ENCODE measurements at regions not wholly inside any gene's neighbourhood (a gene's known extent, or its start where the extent isn't known, plus 50 kb on each side); places are given as distances from the start of the nearest gene placed in this dataset.
"Not testable (repeated sequence)": the region's sequence is repeated elsewhere in the genome, so short reads cannot be mapped to it uniquely, and the experiment has no call there.

GRCh38 chr2:116190684-116191083, 1623.8 kb upstream of the DDX18 start:
- not testable (repeated sequence) for H3K9me3 ChIP-seq (ENCODE audit: control insufficient read depth, insufficient read depth, low read length); H3K4me1 ChIP-seq (ENCODE audit: control insufficient read depth, insufficient read depth, low read length); H3K27ac ChIP-seq (ENCODE audit: low read depth, low read length)

DNA sequence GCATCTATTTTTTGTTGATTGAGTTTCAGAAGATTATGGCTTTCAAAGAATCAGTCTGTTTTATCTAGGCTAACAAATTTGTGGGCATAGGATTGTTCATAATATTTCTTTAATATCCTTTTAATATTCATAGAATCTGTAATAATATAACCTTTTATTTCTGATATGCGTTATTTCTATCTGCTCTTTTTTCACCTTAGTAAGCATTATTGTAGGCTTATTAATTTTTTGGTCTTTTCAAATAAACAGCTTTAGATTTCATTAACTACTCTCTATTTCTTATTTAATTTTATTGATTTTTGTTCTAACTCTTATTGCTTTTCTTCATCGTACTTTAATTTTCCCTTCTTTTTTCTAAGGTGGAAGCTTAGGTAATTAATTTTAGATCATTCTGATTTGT, 1614.4 kb upstream of the DDX18 start:
- Histone ChIP-seq H3K27me3 (ENCODE audit: control insufficient read depth, insufficient read depth, low read length) (no peaks in the 10 kb centered on the region), H3K36me3 (ENCODE audit: control insufficient read depth, insufficient read depth, low read length) (no peaks in the 10 kb centered on the region), H3K9ac (ENCODE audit: low read depth, low read length) (no peak overlapping the region), H3K27ac (ENCODE audit: low read depth, low read length) (no peak overlapping the region), H3K4me3 (ENCODE audit: low read depth, low read length) (no peak overlapping the region), H3K9me3 (ENCODE audit: control insufficient read depth, insufficient read depth, low read length) (no peaks in the 10 kb centered on the region), H3K4me1 (ENCODE audit: control insufficient read depth, insufficient read depth, low read length) (no peaks in the 10 kb centered on the region)

More at GRCh38 chr2:116190684-116191083, 1623.8 kb upstream of the DDX18 start:
- not testable (repeated sequence) for H3K36me3 ChIP-seq (ENCODE audit: control insufficient read depth, insufficient read depth, low read length); H3K27me3 ChIP-seq (ENCODE audit: control insufficient read depth, insufficient read depth, low read length); H3K4me3 ChIP-seq (ENCODE audit: low read depth, low read length); H3K9ac ChIP-seq (ENCODE audit: low read depth, low read length)

DNA sequence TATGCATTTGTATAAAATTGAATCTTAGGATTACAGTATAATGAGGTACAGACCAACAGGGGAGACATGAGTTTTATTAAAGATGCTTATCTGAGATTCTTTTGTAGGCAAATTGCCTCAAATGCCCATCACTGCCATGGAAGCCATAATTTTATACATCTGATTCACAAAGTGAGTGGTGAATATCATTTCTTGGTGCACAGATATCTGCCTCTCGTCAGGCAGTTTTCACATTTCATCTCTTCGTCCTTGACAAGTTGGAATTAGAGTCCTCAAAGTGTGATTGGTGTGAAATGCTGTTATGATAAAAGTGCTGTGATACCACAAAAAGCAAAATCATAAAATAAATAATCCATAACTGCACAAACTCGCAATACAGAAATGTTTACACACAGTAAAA, 1602.8 kb upstream of the DDX18 start:
- Histone ChIP-seq H3K4me3 (ENCODE audit: low read depth, low read length) (no peak overlapping the region), H3K9ac (ENCODE audit: low read depth, low read length) (no peak overlapping the region), H3K36me3 (ENCODE audit: control insufficient read depth, insufficient read depth, low read length) (no peaks in the 10 kb centered on the region), H3K9me3 (ENCODE audit: control insufficient read depth, insufficient read depth, low read length) (no peaks in the 10 kb centered on the region), H3K27ac (ENCODE audit: low read depth, low read length) (no peak overlapping the region), H3K27me3 (ENCODE audit: control insufficient read depth, insufficient read depth, low read length) (no peaks in the 10 kb centered on the region), H3K4me1 (ENCODE audit: control insufficient read depth, insufficient read depth, low read length) (peaks cover 13% of the 10 kb centered on the region; the same call in 1 of the 2 replicates)

DNA sequence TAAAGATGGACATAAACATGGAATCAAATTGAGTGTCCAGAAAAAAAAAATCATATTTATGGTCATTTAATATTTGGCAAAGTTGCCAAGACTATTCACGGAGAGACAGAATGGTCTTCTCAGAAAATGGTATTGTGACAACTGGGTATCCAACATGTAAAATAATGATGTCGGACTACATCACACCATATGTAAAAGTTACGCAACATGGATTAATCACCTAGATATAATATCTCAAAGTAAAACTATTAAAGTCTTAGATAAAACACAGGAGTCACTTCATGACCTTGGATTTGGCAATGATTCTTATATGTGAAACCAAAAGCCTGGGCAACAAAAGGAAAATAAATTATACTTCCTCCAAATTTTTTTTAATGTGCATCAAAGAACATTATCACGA, 1591.7 kb upstream of the DDX18 start:
- H3K27me3 ChIP-seq (ENCODE audit: control insufficient read depth, insufficient read depth, low read length), result no peaks in the 10 kb centered on the region
- no peak overlapping the region for H3K27ac ChIP-seq (ENCODE audit: low read depth, low read length)
- H3K9me3 ChIP-seq (ENCODE audit: control insufficient read depth, insufficient read depth, low read length), result no peaks in the 10 kb centered on the region
- H3K9ac ChIP-seq (ENCODE audit: low read depth, low read length), result no peak overlapping the region
- H3K4me1 ChIP-seq (ENCODE audit: control insufficient read depth, insufficient read depth, low read length), result no peaks in the 10 kb centered on the region
- H3K36me3 ChIP-seq (ENCODE audit: control insufficient read depth, insufficient read depth, low read length), result no peaks in the 10 kb centered on the region
- no peak overlapping the region for H3K4me3 ChIP-seq (ENCODE audit: low read depth, low read length)

GRCh38 chr2:116223912-116224311, 1590.6 kb upstream of the DDX18 start:
- Histone ChIP-seq H3K27ac (ENCODE audit: low read depth, low read length) (no peak overlapping the region), H3K4me1 (ENCODE audit: control insufficient read depth, insufficient read depth, low read length) (no peaks in the 10 kb centered on the region), H3K9me3 (ENCODE audit: control insufficient read depth, insufficient read depth, low read length) (no peaks in the 10 kb centered on the region), H3K9ac (ENCODE audit: low read depth, low read length) (no peak overlapping the region), H3K36me3 (ENCODE audit: control insufficient read depth, insufficient read depth, low read length) (no peaks in the 10 kb centered on the region), H3K4me3 (ENCODE audit: low read depth, low read length) (no peak overlapping the region), H3K27me3 (ENCODE audit: control insufficient read depth, insufficient read depth, low read length) (no peaks in the 10 kb centered on the region)

DNA sequence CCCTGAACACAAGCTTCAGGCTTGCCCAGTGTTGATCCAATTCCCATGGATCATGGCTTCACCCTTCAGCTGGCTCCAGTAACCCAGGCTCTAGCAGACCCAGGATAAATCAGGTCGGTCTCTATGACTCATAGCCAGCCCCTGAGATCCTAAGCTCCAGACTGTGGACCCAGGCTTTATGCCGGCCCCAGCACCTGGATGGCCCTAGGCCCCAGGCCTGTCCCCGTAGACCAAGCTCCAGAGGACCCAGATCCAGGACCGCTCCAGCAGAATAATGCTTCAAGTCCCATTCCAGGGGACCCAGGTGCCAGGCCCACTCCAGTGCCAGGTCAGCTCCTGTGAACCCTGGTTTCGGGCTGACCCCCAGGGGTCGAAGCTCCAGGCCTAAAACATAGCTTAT, 1589.9 kb upstream of the DDX18 start:
- no peak overlapping the region for H3K27ac ChIP-seq (ENCODE audit: low read depth, low read length)
- no peak overlapping the region for H3K4me3 ChIP-seq (ENCODE audit: low read depth, low read length)
- H3K4me1 ChIP-seq (ENCODE audit: control insufficient read depth, insufficient read depth, low read length), result no peaks in the 10 kb centered on the region
- no peak overlapping the region for H3K9ac ChIP-seq (ENCODE audit: low read depth, low read length)
- H3K36me3 ChIP-seq (ENCODE audit: control insufficient read depth, insufficient read depth, low read length), result no peaks in the 10 kb centered on the region
- no peaks in the 10 kb centered on the region for H3K27me3 ChIP-seq (ENCODE audit: control insufficient read depth, insufficient read depth, low read length)
- H3K9me3 ChIP-seq (ENCODE audit: control insufficient read depth, insufficient read depth, low read length), result no peaks in the 10 kb centered on the region

GRCh38 chr2:116238511-116238910, 1576.0 kb upstream of the DDX18 start:
- no peak overlapping the region for H3K9ac ChIP-seq (ENCODE audit: low read depth, low read length)
- no peaks in the 10 kb centered on the region for H3K9me3 ChIP-seq (ENCODE audit: control insufficient read depth, insufficient read depth, low read length)
- no peaks in the 10 kb centered on the region for H3K27me3 ChIP-seq (ENCODE audit: control insufficient read depth, insufficient read depth, low read length)
- no peak overlapping the region for H3K27ac ChIP-seq (ENCODE audit: low read depth, low read length)
- H3K4me1 ChIP-seq (ENCODE audit: control insufficient read depth, insufficient read depth, low read length), result peaks cover 13% of the 10 kb centered on the region
- H3K4me3 ChIP-seq (ENCODE audit: low read depth, low read length), result no peak overlapping the region
- H3K36me3 ChIP-seq (ENCODE audit: control insufficient read depth, insufficient read depth, low read length), result no peaks in the 10 kb centered on the region

DNA sequence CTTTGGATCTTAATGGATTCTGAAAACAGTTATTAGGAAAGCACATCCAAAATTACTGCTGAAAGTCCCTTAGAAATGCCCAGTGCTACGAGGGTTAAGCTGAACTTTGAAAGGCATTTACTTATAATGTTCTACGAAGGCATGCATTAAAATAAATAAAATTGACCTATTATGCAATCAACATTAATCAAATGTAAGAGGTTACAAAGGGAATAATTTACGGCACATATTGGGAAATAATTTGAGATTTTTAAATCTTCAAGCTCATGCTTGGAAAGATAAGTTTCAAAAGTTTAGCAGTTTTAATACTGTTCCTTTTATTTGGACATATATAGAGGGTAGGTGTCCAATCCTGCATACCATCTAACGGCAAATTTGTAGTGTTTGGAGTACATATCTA, 1564.1 kb upstream of the DDX18 start:
- H3K36me3 ChIP-seq (ENCODE audit: control insufficient read depth, insufficient read depth, low read length), result no peaks in the 10 kb centered on the region
- no peaks in the 10 kb centered on the region for H3K27me3 ChIP-seq (ENCODE audit: control insufficient read depth, insufficient read depth, low read length)
- peaks cover 3% of the 10 kb centered on the region; the same call in 1 of the 2 replicates for H3K4me1 ChIP-seq (ENCODE audit: control insufficient read depth, insufficient read depth, low read length)
- H3K27ac ChIP-seq (ENCODE audit: low read depth, low read length), result no peak overlapping the region
- peaks cover 5% of the 10 kb centered on the region for H3K9me3 ChIP-seq (ENCODE audit: control insufficient read depth, insufficient read depth, low read length)
- H3K9ac ChIP-seq (ENCODE audit: low read depth, low read length), result no peak overlapping the region
- no peak overlapping the region for H3K4me3 ChIP-seq (ENCODE audit: low read depth, low read length)

DNA sequence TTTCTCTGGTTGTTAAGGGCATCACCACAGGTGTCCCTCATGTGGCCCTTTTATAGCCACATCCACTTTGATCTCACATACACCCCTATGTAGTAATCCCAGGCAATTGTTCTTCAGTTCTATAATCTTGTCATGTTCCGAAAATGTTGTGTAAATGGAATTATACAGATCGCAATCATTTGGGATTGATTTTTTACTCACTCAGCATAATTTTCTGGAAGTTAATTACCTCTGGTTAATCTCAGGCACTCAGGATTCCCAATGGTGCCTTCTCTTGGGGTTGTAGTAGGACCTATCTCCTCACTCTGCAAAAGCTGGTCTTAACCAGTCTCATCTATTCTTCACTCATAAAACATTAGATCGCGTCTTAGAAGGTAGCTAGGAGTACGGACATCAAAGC, 1549.6 kb upstream of the DDX18 start:
- no peaks in the 10 kb centered on the region for H3K4me1 ChIP-seq (ENCODE audit: control insufficient read depth, insufficient read depth, low read length)
- H3K27ac ChIP-seq (ENCODE audit: low read depth, low read length), result no peak overlapping the region
- H3K4me3 ChIP-seq (ENCODE audit: low read depth, low read length), result no peak overlapping the region
- no peaks in the 10 kb centered on the region for H3K36me3 ChIP-seq (ENCODE audit: control insufficient read depth, insufficient read depth, low read length)
- H3K27me3 ChIP-seq (ENCODE audit: control insufficient read depth, insufficient read depth, low read length), result no peaks in the 10 kb centered on the region
- H3K9ac ChIP-seq (ENCODE audit: low read depth, low read length), result no peak overlapping the region
- peaks cover 18% of the 10 kb centered on the region for H3K9me3 ChIP-seq (ENCODE audit: control insufficient read depth, insufficient read depth, low read length)

GRCh38 chr2:116269040-116269439, 1545.5 kb upstream of the DDX18 start:
- Histone ChIP-seq H3K27me3 (ENCODE audit: control insufficient read depth, insufficient read depth, low read length) (no peaks in the 10 kb centered on the region), H3K27ac (ENCODE audit: low read depth, low read length) (no peak overlapping the region), H3K4me1 (ENCODE audit: control insufficient read depth, insufficient read depth, low read length) (no peaks in the 10 kb centered on the region), H3K9me3 (ENCODE audit: control insufficient read depth, insufficient read depth, low read length) (no peaks in the 10 kb centered on the region), H3K9ac (ENCODE audit: low read depth, low read length) (no peak overlapping the region), H3K36me3 (ENCODE audit: control insufficient read depth, insufficient read depth, low read length) (no peaks in the 10 kb centered on the region), H3K4me3 (ENCODE audit: low read depth, low read length) (no peak overlapping the region)

DNA sequence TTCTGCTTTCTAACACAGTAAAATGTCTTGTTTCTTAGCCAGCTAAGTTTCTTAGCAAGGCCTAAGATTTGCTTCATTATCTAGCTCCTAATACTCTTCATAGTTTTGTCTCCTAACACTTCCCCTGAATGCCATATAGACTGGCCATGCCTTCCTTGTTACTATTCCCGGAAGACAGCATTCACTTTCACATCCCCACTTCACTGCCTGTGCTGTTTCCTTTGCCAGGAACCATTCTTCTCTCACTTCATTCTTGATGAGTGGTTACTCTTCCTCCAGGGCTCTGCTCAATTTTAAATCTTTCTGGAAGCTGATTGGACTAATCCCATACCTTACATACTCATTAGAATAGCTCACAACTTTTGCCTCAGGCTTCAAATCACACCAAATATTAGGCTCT, 1510.2 kb upstream of the DDX18 start:
- Histone ChIP-seq H3K9ac (ENCODE audit: low read depth, low read length) (no peak overlapping the region), H3K27me3 (ENCODE audit: control insufficient read depth, insufficient read depth, low read length) (no peaks in the 10 kb centered on the region), H3K36me3 (ENCODE audit: control insufficient read depth, insufficient read depth, low read length) (no peaks in the 10 kb centered on the region), H3K9me3 (ENCODE audit: control insufficient read depth, insufficient read depth, low read length) (no peaks in the 10 kb centered on the region), H3K4me3 (ENCODE audit: low read depth, low read length) (no peak overlapping the region), H3K4me1 (ENCODE audit: control insufficient read depth, insufficient read depth, low read length) (no peaks in the 10 kb centered on the region), H3K27ac (ENCODE audit: low read depth, low read length) (no peak overlapping the region)

GRCh38 chr2:116317111-116317510, 1497.4 kb upstream of the DDX18 start:
- Histone ChIP-seq H3K27me3 (ENCODE audit: control insufficient read depth, insufficient read depth, low read length) (no peaks in the 10 kb centered on the region), H3K9me3 (ENCODE audit: control insufficient read depth, insufficient read depth, low read length) (no peaks in the 10 kb centered on the region), H3K36me3 (ENCODE audit: control insufficient read depth, insufficient read depth, low read length) (no peaks in the 10 kb centered on the region), H3K9ac (ENCODE audit: low read depth, low read length) (no peak overlapping the region), H3K27ac (ENCODE audit: low read depth, low read length) (no peak overlapping the region), H3K4me1 (ENCODE audit: control insufficient read depth, insufficient read depth, low read length) (peaks cover 16% of the 10 kb centered on the region; the same call in 1 of the 2 replicates), H3K4me3 (ENCODE audit: low read depth, low read length) (no peak overlapping the region)
